ENCODE measurements at regions not wholly inside any gene's neighbourhood (a gene's known extent, or its start where the extent isn't known, plus 50 kb on each side); places are given as distances from the start of the nearest gene placed in this dataset.

DNA sequence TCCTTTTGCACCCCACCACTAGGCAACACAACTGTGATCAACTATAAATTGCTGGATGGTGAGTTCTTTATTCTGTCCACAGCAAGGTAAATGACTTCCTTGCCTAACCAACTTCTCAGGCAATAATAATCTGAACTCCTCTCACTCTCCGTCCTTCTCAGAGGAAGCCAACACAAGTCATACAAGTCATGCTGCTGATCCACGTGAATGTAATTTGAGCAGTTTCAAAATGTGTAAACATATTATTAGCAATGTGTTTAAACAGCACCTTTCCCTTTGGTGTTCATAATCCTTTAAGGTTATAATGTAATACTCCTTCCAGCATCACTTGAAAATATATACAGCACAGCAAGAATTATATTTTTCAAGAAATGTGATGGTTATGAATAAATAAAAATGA, 127.9 kb downstream of the QRSL1 start:
- TF ChIP-seq CTCF (IDR thresholded peaks at IDR 0.05; ENCODE audit: poor library complexity) (no peak), EZH2 (IDR thresholded peaks at IDR 0.05; ENCODE audit: borderline replicate concordance) (no peak), EZH2phosphoT487 (IDR thresholded peaks at IDR 0.05; ENCODE audit: low read depth, severe bottlenecking, unreplicated experiment) (no peak)
